HUES64 (cell line): ENCODE measurements at regions not wholly inside any gene's neighbourhood (a gene's known extent, or its start where the extent isn't known, plus 50 kb on each side); places are given as distances from the start of the nearest gene placed in this dataset.

Experiments used
- H3K27ac ChIP-seq: 2 replicates; pipeline ENCODE4 v1.7.0; 2013; ENCODE audit warnings: low read depth, low read length, inconsistent platforms
- H3K27me3 ChIP-seq: 2 replicates; pipeline ENCODE4 v1.6.1; 2013; ENCODE audit warnings: mild to moderate bottlenecking, low read length; ENCODE audit not compliant: insufficient read depth
- H3K36me3 ChIP-seq: 2 replicates; pipeline ENCODE4 v1.6.1; 2013; ENCODE audit warnings: mild to moderate bottlenecking, low read length; ENCODE audit not compliant: insufficient read depth
- H3K4me1 ChIP-seq: 2 replicates; pipeline ENCODE4 v1.6.1; 2013; ENCODE audit warnings: mild to moderate bottlenecking, low read length, moderate library complexity; ENCODE audit not compliant: insufficient read depth
- H3K4me3 ChIP-seq: 2 replicates; pipeline ENCODE4 v1.5.1; 2013; ENCODE audit warnings: mild to moderate bottlenecking, low read length, moderate library complexity
- H3K9ac ChIP-seq: 2 replicates; pipeline ENCODE4 v1.6.1; 2013; ENCODE audit warnings: mild to moderate bottlenecking, low read depth, low read length
- H3K9me3 ChIP-seq: 2 replicates; pipeline ENCODE4 v1.6.1; 2013; ENCODE audit warnings: low read depth, low read length; ENCODE audit not compliant: insufficient read depth
- WGBS: fragments of 150-250, 120-280 bp; methylation state at CpG from one replicate; pipeline ENCODE4 v1.1.7; 2013; ENCODE audit warnings: missing lambda C conversion rate; 5-methylcytosine and 5-hydroxymethylcytosine counted together

DNA sequence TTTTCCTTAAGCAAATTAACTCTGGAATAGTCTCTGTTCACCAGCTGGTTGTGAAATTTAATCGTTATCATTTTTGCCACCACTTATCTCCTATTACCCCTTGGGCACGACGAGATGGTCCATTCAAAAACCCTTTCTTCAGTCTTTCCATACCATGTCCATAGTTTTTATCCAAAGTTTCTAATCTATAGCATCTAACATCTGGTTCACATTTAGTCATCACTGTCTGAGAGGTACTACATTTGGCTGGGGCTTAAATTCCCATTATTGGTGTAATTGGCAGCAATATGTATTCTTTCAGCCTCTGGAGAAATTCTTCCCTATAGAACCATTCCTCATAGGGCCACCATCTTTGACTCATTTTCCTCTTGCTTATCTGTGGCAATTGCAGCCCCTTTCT, 163.5 kb downstream of the CCER1 start:
- WGBS: 92% methylated on average over 3 of the region's 3 CpGs
- Histone ChIP-seq H3K36me3 (no peaks in the 10 kb centered on the region), H3K9ac (no peak overlapping the region), H3K9me3 (no peaks in the 10 kb centered on the region), H3K27ac (no peak overlapping the region), H3K27me3 (no peaks in the 10 kb centered on the region), H3K4me1 (no peaks in the 10 kb centered on the region), H3K4me3 (no peak overlapping the region)

- no peaks in the 10 kb centered on the region for H3K9me3 ChIP-seq
- no peaks in the 10 kb centered on the region for H3K4me1 ChIP-seq
- WGBS: 96% methylated on average over 2 of the region's 4 CpGs
- H3K36me3 ChIP-seq: no peaks in the 10 kb centered on the region
- H3K27ac ChIP-seq: no peak overlapping the region
- no peak overlapping the region for H3K4me3 ChIP-seq
- no peak overlapping the region for H3K9ac ChIP-seq
- H3K27me3 ChIP-seq: no peaks in the 10 kb centered on the region
These were observed 164.2 kb downstream of the CCER1 start for GRCh38 chr12:90790747-90791146.

- Histone ChIP-seq H3K9ac (no peak overlapping the region), H3K9me3 (peaks cover 4% of the 10 kb centered on the region; the same call in 1 of the 2 replicates), H3K36me3 (no peaks in the 10 kb centered on the region), H3K27ac (no peak overlapping the region), H3K4me3 (no peak overlapping the region), H3K27me3 (no peaks in the 10 kb centered on the region), H3K4me1 (no peaks in the 10 kb centered on the region)
- 100% methylated on average over 1 of the region's 1 CpG for whole genome bisulfite sequencing
These were observed 181.5 kb downstream of the CCER1 start for GRCh38 chr12:90773491-90773890.

- Histone ChIP-seq H3K4me3 (no peak overlapping the region), H3K36me3 (no peaks in the 10 kb centered on the region), H3K4me1 (no peaks in the 10 kb centered on the region), H3K27me3 (no peaks in the 10 kb centered on the region), H3K9me3 (0 out of 2 replicates have a peak, but pooled peaks cover under 1% of the 10 kb centered on the region), H3K9ac (no peak overlapping the region), H3K27ac (no peak overlapping the region)
- no CpG with 5 or more reads among the region's 1 CpG for WGBS
These were observed 184.1 kb downstream of the CCER1 start for GRCh38 chr12:90770861-90771260.

- H3K4me3 ChIP-seq: no peak overlapping the region
- 100% methylated on average over 1 of the region's 1 CpG for WGBS
- H3K27me3 ChIP-seq: no peaks in the 10 kb centered on the region
- H3K27ac ChIP-seq: no peak overlapping the region
- no peaks in the 10 kb centered on the region for H3K36me3 ChIP-seq
- H3K4me1 ChIP-seq: 0 out of 2 replicates have a peak, but pooled peaks cover 5% of the 10 kb centered on the region
- no peaks in the 10 kb centered on the region for H3K9me3 ChIP-seq
- no peak overlapping the region for H3K9ac ChIP-seq
These were observed 197.0 kb downstream of the CCER1 start for GRCh38 chr12:90757957-90758356.

- no peak overlapping the region for H3K9ac ChIP-seq
These were observed 209.8 kb downstream of the CCER1 start for GRCh38 chr12:90745211-90745610.

GRCh38 chr12:90741611-90742010, 213.4 kb downstream of the CCER1 start:
- Histone ChIP-seq H3K9ac (no peak overlapping the region), H3K27me3 (no peaks in the 10 kb centered on the region), H3K4me1 (no peaks in the 10 kb centered on the region), H3K9me3 (no peaks in the 10 kb centered on the region), H3K36me3 (no peaks in the 10 kb centered on the region), H3K27ac (no peak overlapping the region), H3K4me3 (no peak overlapping the region)
- 92% methylated on average over 3 of the region's 4 CpGs for WGBS

More at GRCh38 chr12:90745211-90745610, 209.8 kb downstream of the CCER1 start:
- no peaks in the 10 kb centered on the region for H3K27me3 ChIP-seq
- no peaks in the 10 kb centered on the region for H3K36me3 ChIP-seq
- H3K4me1 ChIP-seq: peaks cover 4% of the 10 kb centered on the region; the same call in 1 of the 2 replicates
- H3K27ac ChIP-seq: no peak overlapping the region
- H3K9me3 ChIP-seq: peaks cover 3% of the 10 kb centered on the region; the same call in 1 of the 2 replicates
- no peak overlapping the region for H3K4me3 ChIP-seq
- WGBS: 100% methylated on average over 1 of the region's 1 CpG

- no peaks in the 10 kb centered on the region for H3K4me1 ChIP-seq
- 96% methylated on average over 3 of the region's 4 CpGs for WGBS
- H3K9me3 ChIP-seq: no peaks in the 10 kb centered on the region
- H3K9ac ChIP-seq: no peak overlapping the region
- no peak overlapping the region for H3K4me3 ChIP-seq
- H3K27me3 ChIP-seq: no peaks in the 10 kb centered on the region
- H3K27ac ChIP-seq: no peak overlapping the region
- H3K36me3 ChIP-seq: no peaks in the 10 kb centered on the region
These were observed 225.2 kb downstream of the CCER1 start for GRCh38 chr12:90729736-90730135.

GRCh38 chr12:90712671-90713070, 242.3 kb downstream of the CCER1 start:
- no peaks in the 10 kb centered on the region for H3K36me3 ChIP-seq
- H3K4me3 ChIP-seq: no peak overlapping the region

GRCh38 chr12:90710711-90711110, 244.3 kb downstream of the CCER1 start:
- H3K9ac ChIP-seq: no peak overlapping the region
- no peak overlapping the region for H3K27ac ChIP-seq
- 83% methylated on average over 2 of the region's 3 CpGs for WGBS
- no peaks in the 10 kb centered on the region for H3K27me3 ChIP-seq
- no peaks in the 10 kb centered on the region for H3K9me3 ChIP-seq
- no peaks in the 10 kb centered on the region for H3K36me3 ChIP-seq
- H3K4me3 ChIP-seq: no peak overlapping the region
- no peaks in the 10 kb centered on the region for H3K4me1 ChIP-seq

More at GRCh38 chr12:90712671-90713070, 242.3 kb downstream of the CCER1 start:
- no peak overlapping the region for H3K9ac ChIP-seq
- no peaks in the 10 kb centered on the region for H3K9me3 ChIP-seq
- H3K27me3 ChIP-seq: no peaks in the 10 kb centered on the region
- no peaks in the 10 kb centered on the region for H3K4me1 ChIP-seq
- 100% methylated on average over 2 of the region's 2 CpGs for WGBS
- no peak overlapping the region for H3K27ac ChIP-seq

DNA sequence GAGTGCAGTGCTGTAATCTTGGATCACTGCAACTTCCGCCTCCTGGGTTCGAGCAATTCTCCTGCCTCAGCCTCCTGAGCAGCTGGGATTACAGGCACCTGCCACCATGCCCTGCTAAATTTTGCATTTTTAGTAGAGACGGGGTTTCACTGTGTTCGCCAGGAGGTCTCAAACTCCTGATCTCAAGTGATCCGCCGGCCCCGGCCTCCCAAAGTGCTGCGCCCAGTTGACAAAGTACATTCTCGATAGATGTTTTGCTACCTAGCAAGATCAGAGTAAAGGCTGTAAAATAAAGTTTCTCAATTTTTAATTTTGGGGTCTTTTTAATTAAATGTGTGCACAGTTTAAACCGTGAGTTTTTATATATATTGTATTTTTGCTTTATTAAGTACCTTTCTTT, 248.9 kb downstream of the CCER1 start:
- Histone ChIP-seq H3K4me1 (no peaks in the 10 kb centered on the region), H3K9ac (no peak overlapping the region), H3K9me3 (no peaks in the 10 kb centered on the region), H3K27me3 (no peaks in the 10 kb centered on the region), H3K36me3 (no peaks in the 10 kb centered on the region), H3K4me3 (no peak overlapping the region), H3K27ac (no peak overlapping the region)
- WGBS: 94% methylated on average over 9 of the region's 10 CpGs

- no peak overlapping the region for H3K4me3 ChIP-seq
- no CpG with 5 or more reads among the region's 2 CpGs for WGBS
- H3K9ac ChIP-seq: no peak overlapping the region
- no peaks in the 10 kb centered on the region for H3K36me3 ChIP-seq
- no peaks in the 10 kb centered on the region for H3K27me3 ChIP-seq
- no peak overlapping the region for H3K27ac ChIP-seq
- H3K9me3 ChIP-seq: no peaks in the 10 kb centered on the region
- H3K4me1 ChIP-seq: no peaks in the 10 kb centered on the region
These were observed 259.6 kb downstream of the CCER1 start for GRCh38 chr12:90695415-90695814.
